ENCODE measurements at regions not wholly inside any gene's neighbourhood (a gene's known extent, or its start where the extent isn't known, plus 50 kb on each side); places are given as distances from the start of the nearest gene placed in this dataset.
A peak's percentile ranks its signal among the peaks of the same experiment; 100 is the strongest.

DNA sequence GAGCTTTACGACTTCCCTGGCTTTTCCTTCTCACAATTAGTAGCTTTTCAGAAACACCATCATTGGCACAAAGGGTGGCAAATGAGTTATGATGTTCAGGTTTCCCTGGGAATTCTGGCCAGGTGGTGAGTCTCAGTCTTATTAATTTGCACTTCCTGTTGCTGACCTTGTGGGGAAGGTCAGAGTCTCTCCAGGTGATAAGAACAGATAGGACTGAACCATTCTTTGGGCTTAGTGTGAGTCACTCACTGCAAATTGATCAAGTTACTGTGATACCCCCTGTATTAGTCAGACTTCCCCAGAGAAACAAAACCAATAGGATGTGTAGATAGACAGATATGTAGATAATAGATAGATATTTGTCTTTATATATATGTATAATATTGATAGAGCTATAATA is 53.8 kb upstream of the RANBP3L start:
- no peak overlapping the region for H3K4me3 Mint-ChIP-seq
- H3K27ac Mint-ChIP-seq: no peak overlapping the region
- no peaks in the 10 kb centered on the region for H3K9me3 Mint-ChIP-seq
- ATAC-seq: no peak
- peaks cover 5 to 17% of the 10 kb centered on the region in 2 donors for H3K27me3 Mint-ChIP-seq
- no peak for DNase-seq (ENCODE audit: low spot score)
- H3K36me3 Mint-ChIP-seq: no peaks in the 10 kb centered on the region
- H3K4me1 Mint-ChIP-seq (ENCODE audit: low read depth in 2 of 2): peaks cover 0 to 4% of the 10 kb centered on the region in 2 donors

DNA sequence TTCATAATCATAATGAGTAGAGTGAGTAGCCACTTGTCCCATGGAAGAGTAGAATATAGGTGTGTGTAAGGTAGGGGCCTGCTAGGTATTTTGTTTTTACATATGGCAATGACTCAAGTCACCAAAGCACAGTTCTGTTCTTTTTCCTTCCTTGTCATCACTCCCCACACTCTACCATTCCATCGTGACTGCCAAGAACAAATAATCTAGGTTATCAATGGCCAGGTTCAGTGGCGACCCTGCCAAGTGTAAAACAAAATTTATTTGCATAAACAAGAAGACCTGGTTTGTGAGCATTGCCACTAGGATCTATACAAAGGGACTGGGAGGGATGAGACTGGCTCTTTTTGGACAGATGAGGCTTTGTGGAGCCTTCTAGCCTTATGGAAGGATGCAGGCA is 55.2 kb upstream of the RANBP3L start:
- Mint-ChIP-seq H3K9me3 (no peaks in the 10 kb centered on the region), H3K4me1 (ENCODE audit: low read depth in 2 of 2) (peaks cover 0 to 5% of the 10 kb centered on the region in 2 donors), H3K4me3 (no peak overlapping the region), H3K36me3 (no peaks in the 10 kb centered on the region), H3K27me3 (peaks cover 4 to 17% of the 10 kb centered on the region in 2 donors), H3K27ac (no peak overlapping the region)
- DNase-seq (ENCODE audit: low spot score) (no peak), ATAC-seq (no peak)

DNA sequence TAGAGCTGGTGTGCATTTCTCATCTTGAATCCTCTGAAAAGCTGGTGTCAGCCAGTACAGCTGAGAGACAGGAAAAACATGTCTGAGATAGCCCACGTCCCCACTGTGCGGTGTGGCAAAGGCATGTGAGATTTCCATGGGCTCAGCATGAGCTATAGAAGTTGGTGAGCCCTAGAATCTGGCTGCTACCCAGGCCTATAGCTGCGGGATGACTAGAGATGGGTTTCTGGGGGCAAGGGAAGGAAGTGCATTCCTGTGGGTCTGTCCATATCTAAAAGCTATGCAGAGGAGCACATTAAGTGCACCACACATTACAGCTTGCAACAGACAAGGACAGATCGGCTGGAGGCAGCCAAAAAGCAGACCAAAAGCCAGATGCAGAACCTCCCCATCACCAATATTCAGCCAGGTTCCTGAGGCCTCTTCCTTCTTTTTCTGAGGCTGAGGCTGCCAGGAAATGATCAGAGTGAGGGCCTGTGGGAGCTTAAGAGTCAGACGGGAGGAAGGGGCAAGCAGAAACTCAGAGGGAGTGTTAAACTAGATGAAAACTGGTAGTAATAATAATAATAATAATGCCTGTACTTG is 55.8 kb upstream of the RANBP3L start:
- no peaks in the 10 kb centered on the region for H3K9me3 Mint-ChIP-seq
- ATAC-seq: peak; percentile 13 to 57
- H3K27ac Mint-ChIP-seq: no peak overlapping the region

GRCh38 chr5:36359267-36359666 is 57.6 kb upstream of the RANBP3L start:
- DNase-seq (ENCODE audit: low spot score) (no peak), ATAC-seq (no peak)
- Mint-ChIP-seq H3K27me3 (peaks cover 0 to 8% of the 10 kb centered on the region in 2 donors), H3K4me1 (ENCODE audit: low read depth in 2 of 2) (peaks cover 0 to 5% of the 10 kb centered on the region in 2 donors), H3K9me3 (no peaks in the 10 kb centered on the region), H3K4me3 (no peak overlapping the region), H3K36me3 (no peaks in the 10 kb centered on the region), H3K27ac (no peak overlapping the region)

More for the DNA sequence above, 55.8 kb upstream of the RANBP3L start:
- peaks cover 3 to 17% of the 10 kb centered on the region in 2 donors for H3K27me3 Mint-ChIP-seq
- H3K4me1 Mint-ChIP-seq (ENCODE audit: low read depth in 2 of 2): peaks cover 0 to 5% of the 10 kb centered on the region in 2 donors
- H3K4me3 Mint-ChIP-seq: no peak overlapping the region
- H3K36me3 Mint-ChIP-seq: no peaks in the 10 kb centered on the region
- DNase-seq (ENCODE audit: low spot score): no peak

DNA sequence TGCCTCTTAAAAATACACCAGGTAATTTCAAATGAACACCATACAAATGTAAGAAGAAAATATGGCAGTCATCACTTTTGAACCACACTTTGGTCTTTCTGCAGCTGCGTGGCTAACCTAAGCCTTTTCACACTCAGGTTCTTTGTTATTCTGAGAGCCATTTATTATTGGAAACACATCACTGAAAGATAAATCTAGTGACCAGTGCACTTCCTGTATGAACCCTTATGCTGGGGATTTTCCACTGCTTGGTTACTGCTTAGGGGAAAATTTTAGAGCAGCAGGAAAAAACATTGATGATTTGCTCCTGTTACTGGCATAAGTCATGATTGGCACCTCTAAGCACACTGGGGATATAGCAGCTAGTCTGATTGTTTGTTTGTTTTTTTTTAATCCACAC is 58.6 kb upstream of the RANBP3L start:
- ATAC-seq: no peak
- Mint-ChIP-seq H3K4me1 (ENCODE audit: low read depth in 2 of 2) (peaks cover 0 to 5% of the 10 kb centered on the region in 2 donors), H3K9me3 (no peaks in the 10 kb centered on the region), H3K27ac (peak overlapping the region in 1 of 2 donors; percentile 23), H3K4me3 (no peak overlapping the region), H3K36me3 (no peaks in the 10 kb centered on the region), H3K27me3 (peaks cover 0 to 7% of the 10 kb centered on the region in 2 donors)
- no peak for DNase-seq (ENCODE audit: low spot score)

DNA sequence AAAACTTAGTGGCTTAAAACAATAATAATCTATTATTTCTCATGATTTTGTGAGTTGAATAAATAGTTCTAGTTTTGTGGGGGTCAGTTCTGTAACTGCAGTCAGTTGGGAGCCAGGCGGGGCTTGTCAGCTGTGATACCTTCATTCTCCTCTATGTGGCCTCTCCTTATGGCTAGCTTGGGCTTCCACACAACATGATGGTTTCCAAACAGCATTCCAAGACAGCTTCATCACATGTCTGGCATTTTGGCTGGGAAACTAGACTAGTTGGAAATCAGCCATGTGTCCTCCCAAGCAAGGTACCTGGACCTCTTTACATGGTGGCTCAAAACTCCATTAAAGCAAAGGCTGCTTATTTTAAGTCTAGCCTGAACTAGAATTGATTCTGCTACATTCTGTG is 61.4 kb upstream of the RANBP3L start:
- peaks cover 0 to 7% of the 10 kb centered on the region in 2 donors for H3K27me3 Mint-ChIP-seq
- H3K4me1 Mint-ChIP-seq (ENCODE audit: low read depth in 2 of 2): peaks cover 0 to 5% of the 10 kb centered on the region in 2 donors
- no peak overlapping the region for H3K4me3 Mint-ChIP-seq
- H3K36me3 Mint-ChIP-seq: no peaks in the 10 kb centered on the region
- H3K27ac Mint-ChIP-seq: no peak overlapping the region
- ATAC-seq (no peak), DNase-seq (ENCODE audit: low spot score) (no peak)
- H3K9me3 Mint-ChIP-seq: no peaks in the 10 kb centered on the region

DNA sequence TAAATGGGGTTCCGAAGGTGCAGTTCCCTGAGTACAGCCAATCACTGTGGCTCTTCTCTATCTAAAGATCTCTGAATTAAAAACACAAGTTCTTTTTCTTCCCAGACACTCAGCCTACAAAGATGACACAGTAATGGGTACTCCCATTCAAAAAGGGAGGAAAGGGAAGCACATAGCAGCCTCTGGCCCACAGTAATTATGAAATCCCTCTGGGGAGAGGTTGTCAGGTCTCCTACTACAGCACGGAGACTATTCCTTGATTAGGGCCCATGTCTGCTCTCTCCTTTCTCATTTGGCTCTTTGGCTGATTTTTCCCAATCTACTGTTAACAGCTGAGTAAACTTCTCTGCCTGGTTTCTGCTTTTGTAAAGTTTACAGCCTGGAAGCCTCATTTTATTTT is 62.0 kb upstream of the RANBP3L start:
- Mint-ChIP-seq H3K9me3 (no peaks in the 10 kb centered on the region), H3K27me3 (peaks cover 0 to 7% of the 10 kb centered on the region in 2 donors), H3K36me3 (no peaks in the 10 kb centered on the region), H3K4me1 (ENCODE audit: low read depth in 2 of 2) (peaks cover 0 to 5% of the 10 kb centered on the region in 2 donors), H3K4me3 (no peak overlapping the region), H3K27ac (no peak overlapping the region)
- ATAC-seq: no peak
- DNase-seq (ENCODE audit: low spot score): no peak

DNA sequence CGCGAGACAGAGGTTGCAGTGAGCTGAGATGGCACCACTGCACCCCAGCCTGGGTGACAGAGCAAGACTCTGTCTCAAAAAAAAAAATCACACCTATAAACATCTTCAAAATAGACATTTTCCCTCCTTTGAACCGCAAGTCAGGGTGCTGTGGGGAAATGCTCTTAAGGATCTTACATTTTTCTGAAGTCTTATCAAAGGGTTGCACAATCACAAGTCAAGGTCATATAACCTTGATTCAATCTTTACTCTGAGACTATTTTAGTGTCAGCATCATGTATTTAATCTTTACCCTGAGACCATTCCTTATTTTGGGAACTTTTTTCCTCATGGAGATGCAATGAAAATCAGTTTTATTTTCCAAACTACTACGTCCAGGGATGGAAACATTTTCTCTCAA is 62.8 kb upstream of the RANBP3L start:
- DNase-seq (ENCODE audit: low spot score) (no peak), ATAC-seq (no peak)
- no peaks in the 10 kb centered on the region for H3K36me3 Mint-ChIP-seq
- peaks cover 0 to 7% of the 10 kb centered on the region in 2 donors for H3K27me3 Mint-ChIP-seq
- H3K4me1 Mint-ChIP-seq (ENCODE audit: low read depth in 2 of 2): peaks cover 0 to 5% of the 10 kb centered on the region in 2 donors
- no peak overlapping the region for H3K4me3 Mint-ChIP-seq
- H3K27ac Mint-ChIP-seq: no peak overlapping the region
- no peaks in the 10 kb centered on the region for H3K9me3 Mint-ChIP-seq

DNA sequence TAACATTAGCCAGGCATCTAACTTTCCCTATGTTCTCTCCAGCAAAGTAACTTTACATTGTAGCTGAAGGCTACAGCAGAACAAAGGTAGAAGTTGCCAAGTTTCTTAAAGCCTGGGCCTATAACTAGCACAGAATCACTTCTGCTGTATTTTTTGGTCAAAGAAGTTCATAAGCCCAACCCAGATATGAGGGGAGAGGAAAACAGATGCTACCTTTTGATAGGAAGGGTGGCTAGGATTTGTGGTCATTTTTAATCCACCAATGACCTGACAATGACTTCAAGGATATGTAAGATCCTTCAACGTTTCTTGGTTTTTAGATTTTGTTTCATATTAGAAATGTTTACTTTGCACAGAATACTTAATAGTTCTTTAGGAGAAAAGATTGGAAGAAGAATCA is 64.2 kb upstream of the RANBP3L start:
- ATAC-seq: no peak
- no peak overlapping the region for H3K4me3 Mint-ChIP-seq
- H3K36me3 Mint-ChIP-seq: no peaks in the 10 kb centered on the region
- no peak for DNase-seq (ENCODE audit: low spot score)
- peaks cover 3% of the 10 kb centered on the region for H3K9me3 Mint-ChIP-seq
- no peaks in the 10 kb centered on the region for H3K4me1 Mint-ChIP-seq (ENCODE audit: low read depth in 2 of 2)
- no peak overlapping the region for H3K27ac Mint-ChIP-seq
- peaks cover 4 to 7% of the 10 kb centered on the region in 2 donors for H3K27me3 Mint-ChIP-seq

DNA sequence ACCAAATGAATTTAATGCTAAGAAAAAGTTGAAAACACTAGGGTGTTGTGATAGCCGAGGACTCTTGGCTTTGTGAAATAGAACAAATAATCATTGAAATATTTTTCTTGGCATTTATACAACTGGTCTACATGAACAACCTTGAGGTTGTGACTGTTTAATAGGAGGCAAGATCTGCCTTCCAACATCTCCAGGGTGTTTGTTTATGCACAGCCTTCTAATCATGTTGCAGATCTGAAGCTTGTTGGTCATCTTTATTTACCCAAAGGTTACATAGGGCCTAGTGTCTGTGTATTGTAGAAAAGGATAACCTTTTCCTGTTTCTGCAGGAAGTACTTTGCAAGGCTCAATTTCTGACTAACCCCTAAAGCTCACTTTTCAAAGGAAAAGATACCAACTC is 65.2 kb upstream of the RANBP3L start:
- H3K27me3 Mint-ChIP-seq: peaks cover 4 to 7% of the 10 kb centered on the region in 2 donors
- DNase-seq (ENCODE audit: low spot score): no peak

DNA sequence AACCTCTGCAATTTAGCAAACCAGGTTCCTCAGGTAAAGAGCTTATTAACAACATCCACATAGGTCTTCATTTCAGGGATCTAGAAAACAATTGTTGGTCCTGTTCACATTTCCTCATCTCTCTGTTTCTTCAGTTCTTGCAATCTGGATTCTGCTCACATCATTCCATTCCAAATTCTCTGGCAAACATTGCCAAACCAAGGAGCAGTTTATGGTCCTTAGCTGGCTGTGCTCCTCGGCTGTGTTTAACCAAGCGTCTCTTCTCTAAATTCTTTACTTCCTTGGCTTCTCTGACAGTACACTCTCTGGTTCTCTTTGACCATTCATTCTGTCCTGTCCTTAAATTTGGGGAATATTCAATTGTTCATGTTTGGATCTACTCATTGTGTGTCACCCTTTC is 65.8 kb upstream of the RANBP3L start:
- Mint-ChIP-seq H3K36me3 (no peaks in the 10 kb centered on the region), H3K27ac (no peak overlapping the region), H3K4me3 (no peak overlapping the region), H3K9me3 (peaks cover 3% of the 10 kb centered on the region), H3K4me1 (ENCODE audit: low read depth in 2 of 2) (no peaks in the 10 kb centered on the region), H3K27me3 (peaks cover 4 to 7% of the 10 kb centered on the region in 2 donors)
- ATAC-seq (no peak), DNase-seq (ENCODE audit: low spot score) (no peak)

More for the DNA sequence above, 65.2 kb upstream of the RANBP3L start:
- peaks cover 3% of the 10 kb centered on the region for H3K9me3 Mint-ChIP-seq
- no peaks in the 10 kb centered on the region for H3K36me3 Mint-ChIP-seq
- no peak overlapping the region for H3K4me3 Mint-ChIP-seq
- H3K27ac Mint-ChIP-seq: no peak overlapping the region
- no peak for ATAC-seq
- H3K4me1 Mint-ChIP-seq (ENCODE audit: low read depth in 2 of 2): no peaks in the 10 kb centered on the region

GRCh38 chr5:36369219-36369690 is 67.6 kb upstream of the RANBP3L start:
- Mint-ChIP-seq H3K4me3 (no peak overlapping the region), H3K27ac (no peak overlapping the region), H3K27me3 (peaks cover 4 to 7% of the 10 kb centered on the region in 2 donors), H3K4me1 (ENCODE audit: low read depth in 2 of 2) (no peaks in the 10 kb centered on the region), H3K9me3 (peaks cover 3% of the 10 kb centered on the region), H3K36me3 (no peaks in the 10 kb centered on the region)
- ATAC-seq (no peak), DNase-seq (ENCODE audit: low spot score) (no peak)

GRCh38 chr5:36370073-36370472 is 68.4 kb upstream of the RANBP3L start:
- H3K4me1 Mint-ChIP-seq (ENCODE audit: low read depth in 2 of 2): no peaks in the 10 kb centered on the region
- H3K4me3 Mint-ChIP-seq: no peak overlapping the region
- ATAC-seq (no peak), DNase-seq (ENCODE audit: low spot score) (no peak)
- H3K27ac Mint-ChIP-seq: no peak overlapping the region
- peaks cover 2 to 4% of the 10 kb centered on the region in 2 donors for H3K27me3 Mint-ChIP-seq
- H3K9me3 Mint-ChIP-seq: peaks cover 3% of the 10 kb centered on the region
- H3K36me3 Mint-ChIP-seq: no peaks in the 10 kb centered on the region

DNA sequence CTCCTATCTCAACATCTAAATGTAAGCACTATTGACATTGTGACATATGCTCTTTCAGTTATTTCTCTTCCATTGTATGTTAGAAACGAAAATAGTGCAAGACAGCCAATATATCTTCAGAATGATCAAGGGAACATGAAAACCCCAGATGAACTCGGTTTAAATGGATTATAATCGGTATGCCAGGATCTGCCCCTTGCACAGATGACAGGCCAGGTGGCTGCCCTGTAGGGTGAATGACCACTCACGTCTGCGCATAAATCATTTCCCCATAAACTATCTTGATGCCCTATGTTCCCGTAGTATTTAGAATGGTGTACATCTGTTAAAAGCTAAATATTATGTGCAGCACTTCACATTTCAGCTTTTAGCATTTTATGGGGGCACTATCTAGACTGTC is 69.7 kb upstream of the RANBP3L start:
- peaks cover 3% of the 10 kb centered on the region for H3K9me3 Mint-ChIP-seq
- DNase-seq (ENCODE audit: low spot score) (no peak), ATAC-seq (no peak)
- H3K4me3 Mint-ChIP-seq: no peak overlapping the region
- H3K4me1 Mint-ChIP-seq (ENCODE audit: low read depth in 2 of 2): no peaks in the 10 kb centered on the region
- peaks cover 0 to 4% of the 10 kb centered on the region in 2 donors for H3K27me3 Mint-ChIP-seq
- H3K36me3 Mint-ChIP-seq: no peaks in the 10 kb centered on the region
- no peak overlapping the region for H3K27ac Mint-ChIP-seq

All from natural killer cell treated with Interleukin-12 subunit alpha and Interleukin-12 subunit beta and Interleukin-15 and Interleukin-18, amount 100 ng/mL, for 72 hours (primary cell).